Heart left ventricle (tissue), 13 donors: ENCODE measurements at regions not wholly inside any gene's neighbourhood (a gene's known extent, or its start where the extent isn't known, plus 50 kb on each side); places are given as distances from the start of the nearest gene placed in this dataset.

Experiments
- POLR2A ChIP-seq, 2 donors: fragments of 450-650 bp; IDR thresholded peaks; one replicate each; pipeline ENCODE4 v1.6.1; 2017; ENCODE audit warnings: antibody characterized with exemption in 2 of 2, mild to moderate bottlenecking in 2 of 2, moderate library complexity in 2 of 2
- TF ChIP-seq, protein P1 (sequence below), 12 donors: fragments of 200-600 bp; sonication (generic) in 4 of 12; IDR thresholded peaks; one replicate each; pipeline versions ENCODE4 v1.5.0 to v1.8.0; 2018 to 2022; ENCODE audit warnings: antibody characterized with exemption in 12 of 12, mild to moderate bottlenecking in 5 of 12
- donor health status: ischemic (EF 13 %, LVEDD 7.1; RV severe dilation, severe dysfunction).
- donor health status: DM: no; HTN: yes; CAD: no.
- donor health status: DM: no; HTN: no; CAD: no.
- donor health status: ischemic (EF 25% LVEDD 6.9; RV normal size, moderate dysfunction).
- donor health status: ischemic (EF 25% LVEDD 5.7; RV mildly dilated, moderate dysfunction).
- donor health status: ischemic (EF 35%, LVEDD 5.7; RV mildly dilated, moderate dysfunction).
- donor health status: nonischemic (EF 11% LVEDD 7.7; RV severe dilation, severe dysfunction).
- donor health status: DM: yes; HTN: yes; CAD: no.
- donor health status: PGD.
- donor health status: ischemic (EF 29% LVEDD 5.4; RV normal size, mild dysfunction).
- donor health status: nonischemic (EF 23%, LVEDD 6.1; RV moderate dilation, normal function).

DNA sequence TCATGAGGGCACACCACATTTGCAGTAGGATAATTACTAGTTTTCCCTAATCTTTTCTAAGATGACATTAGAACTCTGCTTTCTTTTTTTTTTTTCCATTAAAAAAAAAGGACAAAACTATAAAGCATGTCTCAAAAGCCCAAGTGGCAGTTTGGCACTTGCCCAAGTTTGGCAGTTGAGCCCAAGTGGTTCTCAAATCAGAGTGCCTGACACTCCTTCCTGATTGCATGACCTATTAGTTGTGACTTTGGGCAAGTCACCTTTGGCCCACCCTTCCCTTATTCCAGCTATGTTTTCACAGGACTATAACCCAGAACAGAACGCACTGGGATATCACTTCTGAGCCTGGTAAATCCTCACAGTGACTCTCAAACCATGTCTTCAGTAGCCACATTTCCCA lies 273.0 kb downstream of the CCDC85A start:
- no peak for TF ChIP-seq POLR2A (IDR thresholded peaks at IDR 0.05)
- TF ChIP-seq, protein P1, sequence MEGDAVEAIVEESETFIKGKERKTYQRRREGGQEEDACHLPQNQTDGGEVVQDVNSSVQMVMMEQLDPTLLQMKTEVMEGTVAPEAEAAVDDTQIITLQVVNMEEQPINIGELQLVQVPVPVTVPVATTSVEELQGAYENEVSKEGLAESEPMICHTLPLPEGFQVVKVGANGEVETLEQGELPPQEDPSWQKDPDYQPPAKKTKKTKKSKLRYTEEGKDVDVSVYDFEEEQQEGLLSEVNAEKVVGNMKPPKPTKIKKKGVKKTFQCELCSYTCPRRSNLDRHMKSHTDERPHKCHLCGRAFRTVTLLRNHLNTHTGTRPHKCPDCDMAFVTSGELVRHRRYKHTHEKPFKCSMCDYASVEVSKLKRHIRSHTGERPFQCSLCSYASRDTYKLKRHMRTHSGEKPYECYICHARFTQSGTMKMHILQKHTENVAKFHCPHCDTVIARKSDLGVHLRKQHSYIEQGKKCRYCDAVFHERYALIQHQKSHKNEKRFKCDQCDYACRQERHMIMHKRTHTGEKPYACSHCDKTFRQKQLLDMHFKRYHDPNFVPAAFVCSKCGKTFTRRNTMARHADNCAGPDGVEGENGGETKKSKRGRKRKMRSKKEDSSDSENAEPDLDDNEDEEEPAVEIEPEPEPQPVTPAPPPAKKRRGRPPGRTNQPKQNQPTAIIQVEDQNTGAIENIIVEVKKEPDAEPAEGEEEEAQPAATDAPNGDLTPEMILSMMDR (IDR thresholded peaks at IDR 0.05): no peak
